H1 (cell line): ENCODE measurements at regions not wholly inside any gene's neighbourhood (a gene's known extent, or its start where the extent isn't known, plus 50 kb on each side); places are given as distances from the start of the nearest gene placed in this dataset.

Experiments used
- CTCF ChIA-PET: fragments of 300-600 bp; sonication (Branson Sonifier 250); formaldehyde crosslinking; loops from one replicate; lab custom pipeline; 2021; ENCODE audit not compliant: partially characterized antibody; lab: Charles Lee
- POLR2A ChIA-PET: fragments of 300-600 bp; sonication (Branson Sonifier 250); formaldehyde crosslinking; loops from one replicate; lab custom pipeline; 2021; ENCODE audit warnings: inconsistent platforms; ENCODE audit not compliant: partially characterized antibody; lab: Charles Lee
- DNase-seq, 2 experiments: peaks; one replicate each; pipeline versions ENCODE4 v3.0.0 to v3.0.0-alpha.2; 2010 to 2022; ENCODE audit warnings: low spot score in 2 of 2, low read depth in 1 of 2, mixed read lengths in 1 of 2
- FAIRE-seq: peaks from 2 replicates; lab custom pipeline; 2011; peaks lifted over from hg19 to GRCh38; lab: Jason Lieb, UNC
- H2AFZ ChIP-seq: 2 replicates; pipeline ENCODE4 v1.8.1; 2012; ENCODE audit warnings: low read length, inconsistent platforms
- H2AK5ac ChIP-seq: 2 replicates; pipeline ENCODE4 v1.6.1; 2013; ENCODE audit warnings: low read depth, low read length
- H2BK120ac ChIP-seq: replicated peaks from 2 replicates; pipeline ENCODE3; 2013; ENCODE audit warnings: low read depth, low read length, inconsistent platforms
- H2BK12ac ChIP-seq: 2 replicates; pipeline ENCODE4 v1.6.1; 2013; ENCODE audit warnings: low read depth, low read length
- H2BK15ac ChIP-seq: 2 replicates; pipeline ENCODE4 v1.6.1; 2013; ENCODE audit warnings: low read length
- H2BK20ac ChIP-seq: 2 replicates; pipeline ENCODE4 v1.6.1; 2013; ENCODE audit warnings: low read length
- H2BK5ac ChIP-seq: 2 replicates; pipeline ENCODE4 v1.6.1; 2013; ENCODE audit warnings: low read depth, low read length
- H3K14ac ChIP-seq: 2 replicates; pipeline ENCODE4 v1.6.1; 2013; ENCODE audit warnings: inconsistent platforms; ENCODE audit not compliant: insufficient read length
- H3K18ac ChIP-seq: 2 replicates; pipeline ENCODE4 v1.6.1; 2013; ENCODE audit warnings: low read length; ENCODE audit errors: extremely low read depth
- H3K23ac ChIP-seq: 2 replicates; pipeline ENCODE4 v1.6.1; 2013; ENCODE audit warnings: inconsistent platforms; ENCODE audit not compliant: insufficient read length
- H3K23me2 ChIP-seq: 2 replicates; pipeline ENCODE4 v1.6.1; 2013; ENCODE audit warnings: low read depth, low read length
- H3K27ac ChIP-seq: 2 replicates; pipeline ENCODE4 v1.6.1; 2011; ENCODE audit warnings: low read depth, low read length, inconsistent platforms
- H3K27me3 ChIP-seq, 4 experiments: replicated peaks in 1 of 4; 1 replicate in 1 of 4; 2 replicates in 3 of 4; pipeline versions ENCODE4 v1.6.1 to v1.8.1; 2011 to 2013; ENCODE audit warnings: low read length in 3 of 4, mild to moderate bottlenecking in 3 of 4, inconsistent platforms in 2 of 4, mixed read lengths in 2 of 4, moderate library complexity in 1 of 4; ENCODE audit not compliant: control insufficient read depth in 3 of 4, insufficient read depth in 3 of 4; ENCODE audit errors: extremely low read depth in 1 of 4
- H3K36me3 ChIP-seq, 4 experiments: 2 replicates each; pipeline versions ENCODE4 v1.6.1 to v1.8.1; 2011 to 2013; ENCODE audit warnings: mild to moderate bottlenecking in 4 of 4, low read length in 3 of 4, moderate library complexity in 2 of 4, control low read depth in 1 of 4, inconsistent platforms in 1 of 4; ENCODE audit not compliant: insufficient read depth in 4 of 4, control insufficient read depth in 2 of 4
- H3K4ac ChIP-seq: replicated peaks from 2 replicates; pipeline ENCODE3; 2013; ENCODE audit warnings: low read length, low read depth, mixed read lengths, inconsistent platforms; ENCODE audit not compliant: insufficient read length
- H3K4me1 ChIP-seq, 4 experiments: replicated peaks in 1 of 4; 1 replicate in 1 of 4; 2 replicates in 3 of 4; pipeline versions ENCODE4 v1.6.1 to v1.8.1; 2011 to 2013; ENCODE audit warnings: low read length in 3 of 4, inconsistent platforms in 2 of 4, mixed read lengths in 1 of 4; ENCODE audit not compliant: insufficient read depth in 4 of 4, control insufficient read depth in 3 of 4
- H3K4me2 ChIP-seq, 2 experiments: 2 replicates each; pipeline versions ENCODE4 v1.6.1 to v1.8.1; 2011 to 2013; ENCODE audit warnings: low read depth in 2 of 2, low read length in 2 of 2, control low read depth in 1 of 2, inconsistent platforms in 1 of 2, mild to moderate bottlenecking in 1 of 2; ENCODE audit not compliant: insufficient read depth in 1 of 2
- H3K4me3 ChIP-seq, 4 experiments: fragments of 200-600, 300-600 bp in 1 of 4; sonication (generic), shearing (Covaris generic), sonication (Bioruptor Twin) in 1 of 4; 2 replicates each; pipeline versions ENCODE4 v1.5.1 to v1.8.1; 2011 to 2016; ENCODE audit warnings: low read length in 4 of 4, low read depth in 3 of 4, control low read depth in 2 of 4, inconsistent platforms in 2 of 4, mild to moderate bottlenecking in 2 of 4, mixed read lengths in 1 of 4, moderate library complexity in 1 of 4; ENCODE audit not compliant: insufficient read depth in 2 of 4; ENCODE audit errors: extremely low read depth in 1 of 4
- H3K56ac ChIP-seq: replicated peaks from 2 replicates; pipeline ENCODE3; 2013; ENCODE audit warnings: low read depth, mild to moderate bottlenecking, mixed read lengths, low read length, inconsistent platforms; ENCODE audit not compliant: insufficient read length
- H3K79me1 ChIP-seq: 2 replicates; pipeline ENCODE4 v1.6.1; 2013; ENCODE audit warnings: low read depth, low read length, control low read depth
- H3K79me2 ChIP-seq, 2 experiments: 2 replicates each; pipeline versions ENCODE4 v1.6.1 to v1.8.1; 2012 to 2013; ENCODE audit warnings: low read length in 2 of 2, mild to moderate bottlenecking in 2 of 2, inconsistent platforms in 1 of 2; ENCODE audit not compliant: insufficient read depth in 2 of 2, control insufficient read depth in 1 of 2
- H3K9ac ChIP-seq, 4 experiments: replicated peaks in 1 of 4; 1 replicate in 1 of 4; 2 replicates in 3 of 4; pipeline versions ENCODE4 v1.6.1 to v1.8.1; 2011 to 2013; ENCODE audit warnings: low read depth in 3 of 4, low read length in 3 of 4, control low read depth in 2 of 4, mild to moderate bottlenecking in 2 of 4, moderate library complexity in 2 of 4, inconsistent platforms in 1 of 4; ENCODE audit errors: extremely low read depth in 1 of 4
- H3K9me3 ChIP-seq, 2 experiments: 2 replicates each; pipeline versions ENCODE4 v1.6.1 to v1.8.1; 2012 to 2013; ENCODE audit warnings: mild to moderate bottlenecking in 2 of 2, moderate library complexity in 2 of 2, control low read depth in 1 of 2, inconsistent platforms in 1 of 2, low read depth in 1 of 2, low read length in 1 of 2, mixed read lengths in 1 of 2; ENCODE audit not compliant: insufficient read depth in 2 of 2
- H4K20me1 ChIP-seq, 2 experiments: replicated peaks in 1 of 2; 2 replicates each; pipeline versions ENCODE3 to v1.8.1; 2011 to 2013; ENCODE audit warnings: inconsistent platforms in 2 of 2, low read length in 2 of 2, mild to moderate bottlenecking in 1 of 2; ENCODE audit not compliant: insufficient read depth in 2 of 2, control insufficient read depth in 1 of 2
- H4K5ac ChIP-seq: 2 replicates; pipeline ENCODE4 v1.6.1; 2013; ENCODE audit warnings: low read length, low read depth, mixed read lengths, inconsistent platforms; ENCODE audit not compliant: insufficient read length
- H4K8ac ChIP-seq: 2 replicates; pipeline ENCODE4 v1.8.0; 2013; ENCODE audit warnings: mild to moderate bottlenecking, moderate library complexity, low read length, inconsistent platforms; ENCODE audit not compliant: insufficient read depth; ENCODE audit errors: extremely low read depth
- H4K91ac ChIP-seq: replicated peaks from 2 replicates; pipeline ENCODE3; 2013; ENCODE audit warnings: low read length, mixed read lengths, inconsistent platforms; ENCODE audit not compliant: insufficient read length
- POU5F1 ChIP-seq: IDR thresholded peaks from 2 replicates; pipeline ENCODE4 v1.6.1; 2011; ENCODE audit warnings: low read depth, mild to moderate bottlenecking, low read length, moderate library complexity
- SAP30 ChIP-seq: fragments of 300-600 bp; sonication (generic); IDR thresholded peaks from 2 replicates; pipeline ENCODE4 v1.7.1; 2012; ENCODE audit warnings: low read length, moderate library complexity, mild to moderate bottlenecking, inconsistent platforms; ENCODE audit not compliant: insufficient read depth, insufficient replicate concordance
- SP1 ChIP-seq: IDR thresholded peaks from 2 replicates; pipeline ENCODE4 v1.6.1; 2011; ENCODE audit warnings: low read depth, low read length
- TBP ChIP-seq: IDR thresholded peaks from 2 replicates; pipeline ENCODE4 v1.6.1; 2011; ENCODE audit warnings: low read depth, low read length, improper control_type of control experiment
- TEAD4 ChIP-seq: IDR thresholded peaks from 2 replicates; pipeline ENCODE4 v1.6.1; 2012; ENCODE audit warnings: low read depth, low read length, inconsistent platforms, mixed read lengths
- ZNF274 ChIP-seq: IDR thresholded peaks from 2 replicates; pipeline ENCODE4 v1.7.0; 2012; ENCODE audit warnings: low read length, borderline replicate concordance; ENCODE audit errors: extremely low read depth
- WGBS, 2 experiments: shearing (Covaris generic) in 1 of 2; methylation state at CpG; one replicate each; pipeline versions ENCODE4 v1.1.6 to v1.1.7; 2013 to 2015; ENCODE audit warnings: low lambda C conversion rate in 2 of 2, mixed read lengths in 2 of 2, inconsistent platforms in 1 of 2, low coverage in 1 of 2, missing lambda C conversion rate in 1 of 2; ENCODE audit not compliant: insufficient replicate concordance in 2 of 2, insufficient coverage in 1 of 2, insufficient read length in 1 of 2; ENCODE audit errors: extremely low coverage in 1 of 2, missing lambda C conversion rate in 1 of 2; 5-methylcytosine and 5-hydroxymethylcytosine counted together
- TF ChIP-seq, protein P1 (sequence below): IDR thresholded peaks from 2 replicates; pipeline ENCODE4 v1.6.1; 2011; ENCODE audit warnings: low read length, improper control_type of control experiment

DNA sequence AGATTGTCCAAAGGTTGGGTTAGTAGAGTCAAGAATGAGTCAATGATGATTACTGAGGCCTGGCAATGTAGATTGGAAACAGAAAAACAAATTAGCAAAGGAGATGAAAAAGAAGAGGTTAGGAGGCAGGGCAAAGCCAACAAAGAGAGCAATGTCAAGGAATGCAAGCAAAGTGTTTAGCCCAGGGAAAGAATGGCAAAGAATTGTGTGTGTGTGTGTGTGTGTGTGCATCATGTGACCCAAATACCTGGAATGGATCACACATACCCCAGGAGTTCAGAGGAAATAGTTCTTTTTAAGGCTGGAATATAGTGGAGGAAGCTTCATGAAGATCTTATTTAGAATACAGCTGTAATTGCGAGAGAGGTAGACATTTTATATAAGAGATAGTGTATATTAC, 831.7 kb upstream of the ARPP21 start:
- H3K4me2 ChIP-seq, result peak overlapping the region in 1 of 2 experiments; percentile 47; a peak in 2 of 4 replicates
- FAIRE-seq, result peak; percentile 7
- no peak overlapping the region for H3K4ac ChIP-seq
- no peaks in the 10 kb centered on the region for H3K36me3 ChIP-seq
- no peak overlapping the region for H2BK15ac ChIP-seq
- peaks cover 0 to 7% (median 1%) of the 10 kb centered on the region in 4 experiments; a peak in 3 of 7 replicates for H3K4me1 ChIP-seq
- no peak overlapping the region for H2AK5ac ChIP-seq
- H3K14ac ChIP-seq, result no peak overlapping the region
- DNase-seq, result no peak
- H4K20me1 ChIP-seq, result no peaks in the 10 kb centered on the region
- H3K79me2 ChIP-seq, result no peaks in the 10 kb centered on the region
- H4K8ac ChIP-seq, result no peak overlapping the region
- no peaks in the 10 kb centered on the region for H3K79me1 ChIP-seq
- no peaks in the 10 kb centered on the region for H3K9me3 ChIP-seq
- no peaks in the 10 kb centered on the region for H3K27me3 ChIP-seq
- peaks cover 2% of the 10 kb centered on the region; the same call in 1 of the 2 replicates for H3K23me2 ChIP-seq
- TF ChIP-seq TEAD4, result peak; percentile 86
- no peak for TF ChIP-seq ZNF274
- TF ChIP-seq, protein P1, sequence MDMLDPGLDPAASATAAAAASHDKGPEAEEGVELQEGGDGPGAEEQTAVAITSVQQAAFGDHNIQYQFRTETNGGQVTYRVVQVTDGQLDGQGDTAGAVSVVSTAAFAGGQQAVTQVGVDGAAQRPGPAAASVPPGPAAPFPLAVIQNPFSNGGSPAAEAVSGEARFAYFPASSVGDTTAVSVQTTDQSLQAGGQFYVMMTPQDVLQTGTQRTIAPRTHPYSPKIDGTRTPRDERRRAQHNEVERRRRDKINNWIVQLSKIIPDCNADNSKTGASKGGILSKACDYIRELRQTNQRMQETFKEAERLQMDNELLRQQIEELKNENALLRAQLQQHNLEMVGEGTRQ, result peak; percentile 66
- no peak for TF ChIP-seq SAP30
- 0 out of 2 replicates have a peak, but pooled peaks have one; percentile 29 for TF ChIP-seq SP1
- no peak for TF ChIP-seq POU5F1
- TF ChIP-seq TBP, result no peak
- no peak overlapping the region for H2BK20ac ChIP-seq
- H3K9ac ChIP-seq, result no peak overlapping the region
- peak overlapping the region; percentile 21 for H2BK120ac ChIP-seq
- CTCF ChIA-PET, result interaction anchor here (0.9 to 1.7 kb wide), 2 partner anchors 11 to 17 kb away, joined by 3 to 4 read pairs; no protein-coding TSS in a partner anchor
- POLR2A ChIA-PET, result no interaction called here
- no peak overlapping the region for H4K5ac ChIP-seq
- H3K4me3 ChIP-seq, result no peak overlapping the region
- H2BK5ac ChIP-seq, result 0 out of 2 replicates have a peak overlapping the region, but pooled peaks have one; percentile 47
- no peak overlapping the region for H3K23ac ChIP-seq
- H2AFZ ChIP-seq, result no peak overlapping the region; the same call in 1 of the 2 replicates
- H2BK12ac ChIP-seq, result no peak overlapping the region; the same call in 1 of the 2 replicates
- no peak overlapping the region for H4K91ac ChIP-seq
- H3K18ac ChIP-seq, result no peak overlapping the region
- 96% methylated on average over 1 of the region's 1 CpG; no CpG with 5 or more reads in 1 of the 2 experiments for WGBS, 2 experiments
- H3K56ac ChIP-seq, result no peak overlapping the region
- no peak overlapping the region for H3K27ac ChIP-seq
